Middle frontal gyrus (tissue), 1 donor: ENCODE measurements at regions not wholly inside any gene's neighbourhood (a gene's known extent, or its start where the extent isn't known, plus 50 kb on each side); places are given as distances from the start of the nearest gene placed in this dataset.
"Not testable (repeated sequence)": the region's sequence is repeated elsewhere in the genome, so short reads cannot be mapped to it uniquely, and the experiment has no call there.

Experiments used
- DNase-seq: peaks from one replicate; pipeline ENCODE4 v3.0.0-alpha.2; 2015; ENCODE audit warnings: low spot score; ENCODE audit errors: extremely low spot score

DNA sequence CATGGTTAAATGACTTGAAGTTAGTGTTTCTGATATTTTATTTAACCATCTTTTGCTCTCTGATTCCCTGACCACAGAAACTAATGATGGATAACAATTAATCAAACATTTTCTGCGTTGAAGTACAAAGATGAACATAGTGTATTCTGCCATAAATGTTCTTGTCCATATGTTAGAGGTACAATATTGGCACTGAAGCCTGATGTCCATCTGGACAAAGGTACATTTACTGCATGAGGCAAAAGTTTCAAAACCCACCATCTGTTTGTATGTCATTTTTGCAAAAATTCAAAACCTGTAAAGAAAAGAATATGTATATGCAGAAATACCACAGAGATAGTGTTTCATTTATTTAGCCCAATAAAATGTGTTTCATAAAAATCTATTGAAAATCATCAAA, 861.5 kb downstream of the ANKRD7 start:
- no peak for DNase-seq

DNA sequence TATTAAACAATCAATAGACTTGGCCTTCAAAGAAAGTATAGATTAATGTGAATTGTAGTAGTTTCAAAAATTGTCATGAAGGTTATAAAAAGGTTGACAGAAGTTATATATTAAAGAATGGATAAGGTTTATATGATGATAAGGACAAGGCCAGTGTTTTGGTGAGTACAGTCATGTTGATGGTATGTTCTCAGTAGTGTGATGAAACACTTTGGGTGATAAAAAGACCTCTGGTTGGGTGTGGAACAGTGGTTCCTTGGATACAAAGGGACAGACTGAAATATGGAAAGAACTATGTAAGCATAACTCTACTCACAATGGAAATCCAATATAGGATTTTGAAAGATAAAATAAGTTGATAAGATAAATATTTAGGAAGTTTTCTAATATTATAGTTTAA, 866.3 kb downstream of the ANKRD7 start:
- DNase-seq: no peak

DNA sequence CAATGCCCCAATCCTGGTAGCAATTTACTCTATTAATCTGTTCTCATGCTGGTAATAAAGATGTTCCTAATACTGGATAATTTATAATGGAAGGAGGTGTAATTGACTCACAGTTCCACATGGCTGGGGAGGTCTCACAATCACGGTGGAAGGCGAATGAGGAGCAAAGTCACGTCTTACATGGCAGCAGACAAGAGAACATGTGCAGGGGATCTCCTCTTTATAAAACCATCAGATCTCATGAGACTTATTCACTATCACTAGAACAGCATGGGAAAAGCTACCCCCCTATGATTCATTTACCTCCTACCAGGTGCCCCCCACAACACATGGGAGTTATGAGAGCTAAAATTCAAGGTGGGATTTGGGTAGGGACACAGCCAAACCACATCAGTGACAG, 872.2 kb downstream of the ANKRD7 start:
- no peak for DNase-seq

DNA sequence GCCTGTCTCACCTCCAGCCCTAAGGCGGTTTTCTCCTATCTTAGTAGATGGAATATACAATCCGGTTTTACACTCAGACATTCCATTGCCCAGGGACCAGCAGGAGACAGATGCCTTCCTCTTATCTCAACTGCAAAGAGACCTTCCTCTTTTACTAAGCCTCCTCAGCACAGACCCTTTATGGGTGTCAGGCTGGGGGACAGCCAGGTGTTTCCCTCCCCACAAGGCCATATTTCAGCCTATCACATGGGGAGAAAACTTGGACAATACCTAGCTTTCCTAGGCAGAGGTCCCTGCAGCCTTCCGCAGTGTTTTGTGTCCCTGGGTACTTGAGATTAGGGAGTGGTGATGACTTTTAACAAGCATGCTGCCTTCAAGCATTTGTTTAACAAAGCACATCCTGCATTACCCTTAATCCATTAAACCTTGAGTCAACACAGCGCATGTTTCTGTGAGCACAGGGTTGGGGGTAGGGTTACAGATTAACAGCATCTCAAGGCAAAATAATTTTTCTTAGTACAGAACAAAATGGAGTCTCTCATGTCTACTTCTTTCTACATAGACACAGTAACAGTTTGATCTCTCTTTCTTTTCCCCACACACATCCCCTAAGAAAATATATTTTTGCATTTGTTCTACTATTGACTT, 876.2 kb downstream of the ANKRD7 start:
- not testable (repeated sequence) for DNase-seq

DNA sequence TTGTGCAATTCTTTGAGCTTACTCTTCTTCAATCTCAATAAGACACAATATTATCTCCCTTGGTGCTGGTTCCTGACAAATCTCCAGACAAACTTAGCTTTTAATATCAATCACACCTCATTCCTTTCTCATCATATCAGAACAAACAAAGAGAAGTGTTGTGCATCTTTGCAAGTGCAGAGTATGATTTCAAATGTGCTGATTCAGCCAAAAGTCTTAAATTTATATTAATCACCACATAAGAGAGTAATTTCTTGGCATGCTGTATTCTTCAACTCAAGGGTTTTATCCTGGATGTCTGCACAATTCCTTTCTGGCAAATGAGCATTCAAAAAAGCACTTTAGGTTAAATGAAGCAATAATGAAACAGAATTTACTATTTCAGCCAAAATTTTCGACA, 877.8 kb downstream of the ANKRD7 start:
- no peak for DNase-seq

DNA sequence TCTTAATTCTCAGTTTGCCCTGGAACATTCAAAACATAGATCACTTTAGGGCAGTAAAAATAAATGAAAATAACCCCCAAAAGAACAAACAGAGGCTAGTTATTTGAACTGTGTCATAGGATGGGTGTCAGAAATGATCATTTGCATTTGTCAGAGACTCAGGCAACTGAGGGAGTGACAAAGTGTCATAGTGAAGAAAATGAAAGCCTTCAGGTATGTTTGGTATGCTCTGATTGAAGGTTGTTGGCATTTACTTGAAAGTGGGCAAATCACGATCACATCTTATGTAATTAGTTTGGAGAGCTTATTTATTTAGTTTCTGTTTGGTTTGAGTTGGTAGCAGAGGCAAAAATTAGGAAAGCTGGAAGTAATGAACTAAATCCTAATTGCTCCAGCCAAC, 880.9 kb downstream of the ANKRD7 start:
- DNase-seq: no peak

DNA sequence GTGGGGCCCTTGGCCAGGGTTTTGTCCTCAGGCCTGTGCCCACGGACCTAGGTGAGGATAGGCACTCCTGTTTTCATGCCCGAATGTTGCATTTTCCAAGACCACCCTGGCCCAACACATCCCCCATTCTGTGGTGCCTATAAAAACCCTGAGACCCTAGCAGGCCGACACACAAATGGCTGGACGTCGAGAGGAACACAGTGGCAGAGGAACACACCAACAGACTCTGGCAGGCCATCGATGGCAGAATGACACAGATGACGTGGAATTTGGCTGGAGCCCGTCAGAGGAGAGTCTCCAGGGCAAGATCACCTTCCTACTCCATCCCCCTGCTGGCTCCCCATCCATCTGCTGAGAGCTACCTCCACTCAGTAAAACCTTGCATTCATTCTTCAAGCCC, 898.8 kb downstream of the ANKRD7 start:
- DNase-seq: no peak

DNA sequence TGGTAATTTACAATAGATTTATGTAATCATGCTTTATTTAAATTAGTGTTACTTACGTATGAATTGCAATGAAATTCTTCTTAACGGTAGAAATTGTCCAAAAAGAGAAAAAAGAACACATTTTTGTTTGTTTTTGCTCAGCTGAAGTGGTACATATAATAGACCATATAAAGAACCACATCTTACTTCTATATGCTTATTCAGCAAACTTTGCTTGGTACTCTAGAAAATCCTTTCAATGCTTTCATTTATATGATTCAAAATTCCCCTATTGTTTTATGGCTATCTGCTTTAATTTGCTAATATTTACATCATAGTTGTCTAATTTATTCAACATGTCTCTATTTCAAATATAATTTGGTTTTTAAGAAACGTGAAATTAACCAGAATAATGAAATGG, 903.2 kb downstream of the ANKRD7 start:
- DNase-seq: no peak

DNA sequence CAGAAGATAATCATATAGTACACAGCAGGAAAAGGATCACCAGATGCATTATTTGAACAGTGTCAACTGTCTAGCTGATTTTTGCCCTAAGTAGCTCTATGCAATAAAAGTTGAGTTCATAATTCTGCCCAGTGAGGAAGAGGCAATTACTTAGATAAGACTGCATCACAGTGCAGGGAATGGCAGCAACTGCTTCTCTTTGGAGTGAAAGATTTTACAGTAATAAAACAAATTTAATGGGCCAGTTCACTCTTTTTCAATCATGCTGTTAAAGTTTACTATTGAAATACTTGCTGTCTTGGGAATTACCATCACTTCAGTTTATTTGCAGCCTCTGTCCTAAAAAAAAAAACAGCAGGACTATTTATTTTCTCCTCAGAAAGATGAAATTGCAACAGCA, 907.9 kb downstream of the ANKRD7 start:
- DNase-seq: no peak

DNA sequence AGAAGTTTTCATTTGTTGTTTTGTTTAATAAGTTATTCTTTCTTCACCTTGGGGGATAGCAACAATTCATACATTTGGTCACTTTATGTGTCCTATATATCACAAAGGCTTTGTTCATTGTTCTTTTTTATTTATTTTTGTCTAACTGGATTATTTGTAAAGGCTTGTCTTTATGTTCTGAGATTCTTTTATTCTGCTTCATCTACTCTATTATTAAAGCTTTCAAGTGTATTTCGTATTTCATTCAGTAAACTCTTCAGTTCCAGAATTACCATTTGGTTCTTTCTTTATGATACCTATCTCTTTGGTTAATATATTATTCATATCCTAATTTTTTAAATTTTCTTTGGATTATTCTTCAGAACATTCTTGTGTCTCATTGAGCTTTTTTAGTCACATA, 942.9 kb downstream of the ANKRD7 start:
- no peak for DNase-seq

DNA sequence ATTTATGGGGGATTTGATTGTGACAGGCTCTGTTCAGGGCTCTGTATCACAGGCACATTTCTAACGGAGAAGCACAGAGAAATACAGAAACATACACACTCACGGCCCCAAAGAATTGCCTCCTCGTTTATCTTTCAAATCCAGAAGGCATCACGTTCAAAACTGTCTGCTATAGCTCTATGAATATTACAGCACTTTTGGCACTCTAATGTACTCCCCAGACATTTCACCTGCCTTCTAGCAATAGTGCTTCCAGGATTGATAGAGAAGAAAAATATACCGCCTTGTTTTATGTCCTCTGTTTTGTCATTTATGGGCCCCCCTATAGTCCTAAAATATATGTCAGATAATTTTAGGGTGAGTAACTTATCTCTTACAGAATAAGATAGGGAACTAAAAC, 947.5 kb downstream of the ANKRD7 start:
- no peak for DNase-seq

DNA sequence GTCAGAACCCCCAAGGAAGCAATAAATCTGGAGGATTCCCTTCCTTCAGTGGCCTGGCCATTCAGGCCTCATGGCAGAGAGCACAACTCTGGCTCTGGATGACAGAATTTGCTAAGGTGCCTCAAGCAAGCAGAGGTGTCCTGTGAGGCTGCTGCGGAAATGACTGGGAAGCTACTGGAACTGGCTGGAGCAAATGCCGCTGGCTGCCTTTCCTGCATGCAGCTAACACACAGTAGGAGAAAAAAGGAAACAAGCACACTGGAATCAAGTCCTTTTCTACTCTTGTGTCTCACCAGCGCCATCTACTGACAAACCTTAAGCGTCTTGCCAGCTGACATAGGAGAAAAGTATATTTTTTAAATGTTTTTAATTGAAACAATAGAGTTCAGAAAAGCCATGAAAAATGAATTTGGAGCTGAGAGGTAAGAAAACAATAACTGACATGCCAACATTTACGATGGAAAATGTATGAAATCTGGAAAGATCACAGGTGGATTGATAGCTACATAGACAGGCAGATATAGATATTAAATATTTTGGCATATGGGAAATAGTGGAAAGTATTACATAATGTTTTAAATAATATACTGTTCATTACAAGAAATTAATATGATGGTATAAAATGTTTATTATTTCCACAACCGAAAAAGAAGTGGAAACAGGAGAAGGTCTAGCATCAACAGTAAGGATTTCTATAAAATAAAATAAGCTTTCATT, 951.6 kb downstream of the ANKRD7 start:
- DNase-seq: peak; percentile 40

DNA sequence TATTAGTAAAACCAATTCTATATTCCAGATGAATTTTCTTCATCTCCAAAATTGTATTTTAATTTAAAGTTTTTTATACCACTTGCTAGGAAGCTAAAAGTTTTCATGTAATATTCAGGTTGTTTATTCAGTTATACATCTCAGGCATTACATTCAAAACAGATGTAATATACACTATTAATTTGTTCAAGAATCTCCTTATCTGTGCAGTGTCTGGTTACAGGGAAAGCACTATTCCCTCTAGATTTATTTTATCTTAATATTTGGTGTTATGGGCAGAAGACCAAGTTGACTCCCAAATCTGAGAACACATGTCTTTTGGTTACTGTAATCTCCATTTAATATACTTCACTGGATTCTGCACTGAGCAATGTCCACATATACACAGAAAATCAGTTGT, 953.4 kb downstream of the ANKRD7 start:
- DNase-seq: no peak

DNA sequence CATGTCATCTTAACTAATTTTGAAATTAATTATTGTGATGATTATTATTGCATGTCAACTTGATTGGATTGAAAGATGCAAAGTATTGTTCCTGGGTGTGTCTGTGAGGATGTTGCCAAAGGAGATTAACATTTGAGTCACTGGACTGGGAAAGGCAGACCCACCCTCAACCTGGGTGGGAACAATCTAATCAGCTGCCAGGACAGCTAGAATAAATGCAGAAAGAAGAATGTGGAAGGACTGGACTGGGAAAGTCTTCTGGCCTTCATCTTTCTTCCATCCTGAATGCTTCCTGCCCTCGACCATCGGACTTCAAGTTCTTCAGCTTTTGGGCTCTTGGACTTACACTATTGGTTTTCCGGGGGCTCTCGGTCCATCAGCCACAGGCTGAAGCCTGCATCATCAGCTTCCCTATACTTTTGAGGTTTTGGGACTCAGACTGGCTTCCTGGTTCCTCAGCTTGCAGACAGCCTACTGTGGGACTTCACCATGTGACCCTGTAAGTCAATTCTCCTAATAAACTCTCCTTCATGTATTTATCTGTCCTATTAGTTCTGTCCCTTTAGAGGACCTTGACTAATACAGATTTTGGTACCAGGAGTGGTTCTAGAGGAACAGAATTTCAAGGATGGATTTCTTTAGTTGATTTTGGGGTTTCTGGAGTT, 959.8 kb downstream of the ANKRD7 start:
- DNase-seq: no peak

DNA sequence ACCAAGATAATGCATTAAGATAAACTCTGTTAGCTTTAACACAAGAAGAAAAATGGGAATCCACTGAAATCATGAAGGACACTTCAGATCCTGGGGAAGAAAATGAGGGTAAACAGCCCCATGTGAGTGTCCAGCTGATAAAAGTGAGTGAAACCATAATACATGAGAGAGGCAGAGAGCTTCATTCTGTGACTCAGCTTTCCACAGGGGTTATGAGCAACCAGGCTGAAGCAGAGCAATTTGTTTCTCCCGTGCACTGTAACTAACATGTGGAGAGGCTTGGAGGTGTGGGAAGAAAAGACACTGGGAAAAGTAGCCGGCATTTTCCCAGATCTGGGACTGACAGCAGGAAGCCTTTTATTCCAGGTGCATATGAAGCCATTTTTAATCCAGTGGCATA, 971.7 kb downstream of the ANKRD7 start:
- no peak for DNase-seq

DNA sequence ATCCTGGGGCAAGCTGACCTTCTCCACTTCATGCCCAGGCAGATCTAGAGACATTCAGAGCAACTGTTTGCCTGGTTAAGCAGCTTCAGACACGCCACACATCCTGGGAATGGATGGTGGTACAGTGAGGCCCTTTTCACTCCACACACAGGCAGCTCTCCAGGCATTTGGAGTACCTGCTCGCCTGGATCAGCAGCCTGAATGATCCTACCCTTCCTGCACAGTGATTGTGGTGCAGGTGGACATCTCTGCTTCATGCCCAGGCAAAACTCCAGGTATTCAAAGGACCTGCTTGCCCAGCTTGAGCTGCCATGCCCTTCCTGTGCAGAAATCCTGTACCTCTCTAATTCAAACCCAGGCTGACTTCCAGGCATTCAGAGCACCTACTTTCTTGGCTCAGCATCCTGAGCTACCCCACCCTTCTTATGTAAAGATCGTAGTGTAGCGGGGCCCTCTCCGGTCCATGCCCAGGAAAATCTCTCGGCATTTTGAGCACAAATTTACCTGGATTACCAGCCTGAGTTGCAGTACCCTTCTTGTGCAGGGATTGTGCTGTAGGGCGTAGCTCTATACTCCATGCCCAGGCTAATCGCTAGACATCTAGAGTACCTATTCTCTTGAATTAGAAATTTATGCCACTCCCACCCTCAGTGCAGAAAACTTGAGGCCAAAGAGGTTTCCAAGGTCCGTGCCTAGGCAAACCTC, 972.8 kb downstream of the ANKRD7 start:
- DNase-seq: no peak

DNA sequence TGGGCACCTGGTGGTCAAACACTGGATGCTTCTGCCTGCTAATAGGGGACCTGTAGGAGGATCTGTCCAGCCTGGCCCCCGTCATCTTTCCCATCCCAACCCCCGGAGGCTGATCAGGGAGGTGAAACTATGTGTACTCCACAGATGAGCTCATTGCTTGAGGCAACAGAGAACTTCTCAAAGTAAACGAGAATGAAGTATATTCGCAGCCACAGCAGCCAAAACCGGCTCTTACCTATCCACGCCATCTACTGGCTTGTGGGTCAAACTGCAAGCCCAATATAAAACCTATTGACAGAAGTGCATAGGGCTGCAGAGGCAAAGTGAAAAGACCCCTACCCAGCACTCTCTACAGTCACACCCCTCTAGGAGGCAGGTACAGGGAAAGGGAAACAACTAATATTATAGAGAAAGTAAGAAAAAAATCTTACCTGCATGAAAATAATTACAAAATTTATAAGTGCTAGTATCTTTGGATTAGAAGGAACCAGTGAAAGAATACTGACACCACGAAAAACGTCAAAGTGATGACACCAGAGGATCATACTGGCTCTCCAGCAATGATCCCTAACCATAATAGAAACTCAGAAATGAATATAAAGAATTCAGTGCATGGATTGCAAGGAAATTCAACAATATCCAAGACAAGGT, 973.5 kb downstream of the ANKRD7 start:
- no peak for DNase-seq

DNA sequence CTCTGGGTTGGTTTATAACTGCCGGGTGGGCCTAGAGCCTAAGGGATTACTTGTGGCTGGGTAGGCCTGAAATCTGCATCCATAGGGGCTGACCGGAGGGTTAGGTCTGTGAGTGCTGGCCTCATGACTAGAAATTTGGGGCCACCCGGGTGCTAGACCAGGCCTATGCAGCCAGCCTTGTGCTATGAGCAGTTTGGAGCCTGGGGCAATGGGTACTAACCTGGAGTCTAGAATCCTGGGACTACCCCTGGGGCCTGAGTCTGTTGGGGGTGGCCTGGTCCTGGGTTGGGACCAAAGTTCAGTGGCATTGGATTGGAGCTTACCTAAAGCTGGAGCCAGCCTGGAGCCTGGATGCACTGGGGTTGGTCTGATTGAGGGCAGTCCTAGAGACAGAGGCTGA, 995.2 kb downstream of the ANKRD7 start:
- no peak for DNase-seq

DNA sequence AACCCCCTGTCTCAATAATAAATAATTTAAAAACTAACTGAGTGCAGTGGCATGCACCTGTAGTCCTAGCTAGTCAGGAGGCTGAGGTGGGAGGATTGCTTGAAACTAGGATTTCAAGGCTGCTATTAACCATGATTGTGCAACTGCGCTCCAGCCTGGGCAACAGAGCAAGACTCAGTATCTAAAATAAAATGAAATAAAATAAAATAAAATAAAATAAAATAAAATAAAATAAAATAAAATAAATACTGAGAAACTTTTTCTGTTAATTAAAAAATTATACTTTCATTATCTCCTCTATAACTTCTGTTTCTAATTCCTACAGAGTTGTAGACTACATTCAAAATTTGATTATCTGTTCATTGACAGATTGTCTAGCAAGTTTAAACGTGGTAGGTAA, 999.4 kb downstream of the ANKRD7 start:
- no peak for DNase-seq

DNA sequence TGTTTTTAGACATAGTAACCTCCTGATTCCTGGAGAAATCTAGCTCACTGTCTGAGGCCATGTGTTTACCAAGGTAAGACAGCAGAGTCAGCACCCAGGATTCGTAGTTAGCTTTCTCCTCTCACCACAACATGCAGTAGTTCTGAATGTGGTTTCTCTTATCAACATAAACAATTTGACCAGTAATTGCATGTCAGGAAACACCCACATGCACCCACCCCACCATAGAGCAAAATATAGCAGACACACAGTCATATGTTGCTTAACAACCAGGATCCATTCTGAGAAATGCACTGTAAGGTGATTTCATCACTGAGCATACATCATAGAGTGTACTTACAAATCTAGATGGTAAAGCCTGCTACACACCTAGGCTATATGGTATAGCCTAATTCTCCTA, 1004.0 kb downstream of the ANKRD7 start:
- no peak for DNase-seq

DNA sequence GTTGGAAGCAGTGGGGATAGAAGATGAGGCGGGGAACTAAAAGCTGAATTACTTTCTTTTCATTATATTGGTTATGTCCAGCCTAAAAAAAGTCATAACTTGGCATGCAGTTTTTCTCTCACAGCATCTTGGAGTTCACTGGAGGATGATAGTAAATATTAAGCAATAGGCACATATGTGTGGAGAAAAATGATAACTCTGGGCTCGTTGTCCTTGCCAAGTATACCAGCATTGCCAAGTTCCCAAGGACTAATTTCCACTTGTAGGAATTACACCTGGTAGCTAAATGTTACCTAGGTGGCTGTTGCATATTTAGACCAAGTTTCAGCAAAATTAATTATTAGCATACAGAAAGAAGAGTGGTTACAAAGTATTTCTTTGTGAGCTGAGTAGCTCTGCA, 1007.6 kb downstream of the ANKRD7 start:
- DNase-seq: no peak

DNA sequence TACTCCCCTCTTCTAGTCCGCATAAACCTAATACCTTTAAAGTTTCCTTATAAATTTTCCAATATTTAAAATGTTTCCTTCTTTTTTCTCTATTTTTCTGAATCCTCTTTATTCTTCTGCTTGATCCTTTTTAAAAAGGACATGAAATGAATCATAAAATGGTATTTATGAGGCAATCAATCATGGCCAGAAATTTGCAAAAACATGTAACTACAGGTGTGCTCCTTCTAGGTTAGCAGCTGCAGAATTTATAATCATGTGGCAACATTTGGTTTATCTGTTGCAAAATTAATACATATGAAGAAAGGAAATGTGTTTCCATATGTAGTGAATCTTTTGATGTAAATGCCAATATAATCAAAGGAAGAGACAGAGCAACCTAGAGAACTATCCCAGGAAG, 1008.5 kb downstream of the ANKRD7 start:
- DNase-seq: no peak
